ENCODE measurements at regions not wholly inside any gene's neighbourhood (a gene's known extent, or its start where the extent isn't known, plus 50 kb on each side); places are given as distances from the start of the nearest gene placed in this dataset.

GRCh38 chr4:155060419-155060818, 148.0 kb upstream of the NPY2R start:
- no peak for TF ChIP-seq POLR2A (IDR thresholded peaks at IDR 0.05; ENCODE audit: low read depth, low read length)
- no peak for TF ChIP-seq MYC (IDR thresholded peaks at IDR 0.05; ENCODE audit: low read depth, low read length)
- TF ChIP-seq POLR2AphosphoS5 (IDR thresholded peaks at IDR 0.05; ENCODE audit: insufficient read depth, low read depth, low read length): no peak
- TF ChIP-seq CTCF (IDR thresholded peaks at IDR 0.05; ENCODE audit: extremely low read depth in 1 of 2, insufficient read depth in 1 of 2, low read depth in 1 of 2, low read length in 2 of 2): no peak
- TF ChIP-seq EZH2 (IDR thresholded peaks at IDR 0.05; ENCODE audit: borderline replicate concordance, low read depth, low read length, severe bottlenecking): no peak
- no peak for TF ChIP-seq JUN (IDR thresholded peaks at IDR 0.05; ENCODE audit: borderline replicate concordance, insufficient read depth, insufficient read length, low read depth)
- no peak for TF ChIP-seq GATA2 (IDR thresholded peaks at IDR 0.05; ENCODE audit: insufficient read depth, insufficient read length, low read depth, low read length)
- TF ChIP-seq MAX (IDR thresholded peaks at IDR 0.05; ENCODE audit: insufficient read depth, insufficient read length): no peak
- no peak for TF ChIP-seq FOS (IDR thresholded peaks at IDR 0.05; ENCODE audit: borderline replicate concordance, insufficient read depth, low read length)
- H3K9me3 ChIP-seq (replicated peaks; ENCODE audit: control insufficient read depth, insufficient read depth, low read length): no peaks in the 10 kb centered on the region
- no peak overlapping the region for H3K9ac ChIP-seq (replicated peaks; ENCODE audit: extremely low read depth, insufficient read depth, low read length)
- H2AFZ ChIP-seq (ENCODE audit: low read depth, low read length): no peak overlapping the region
- dilution Hi-C loops (cut with MboI; ENCODE audit: extremely low pct_ligation_motif_present, low sequenced_read_pairs): no loop called here
- DNase-seq (ENCODE audit: low read depth, low spot score) (no peak), FAIRE-seq (no peak)
- H3K27ac ChIP-seq (ENCODE audit: insufficient read depth, low read depth, low read length): no peak overlapping the region
- BruUV-seq (replicated peaks): no TSS peak
- no peaks in the 10 kb centered on the region for H3K4me1 ChIP-seq (ENCODE audit: control insufficient read depth, extremely low read depth, insufficient read depth, low read length)
- no peak overlapping the region for H3K4me2 ChIP-seq (ENCODE audit: insufficient read depth, low read length)
- POLR2A ChIA-PET: no interaction called here
- CTCF ChIA-PET: interaction anchor here (1.0 to 1.3 kb wide), 2 partner anchors 21 to 34 kb away, joined by 3 to 5 read pairs; no protein-coding TSS in a partner anchor
- no peaks in the 10 kb centered on the region for H3K36me3 ChIP-seq (ENCODE audit: control insufficient read depth in 2 of 2, extremely low read depth in 1 of 2, insufficient read depth in 2 of 2, low read length in 2 of 2)
- H3K27me3 ChIP-seq (ENCODE audit: control insufficient read depth in 2 of 2, insufficient read depth in 2 of 2, low read length in 2 of 2): no peaks in the 10 kb centered on the region
- H4K20me1 ChIP-seq (replicated peaks; ENCODE audit: control insufficient read depth, extremely low read depth, insufficient read depth, low read length): no peaks in the 10 kb centered on the region
- no peaks in the 10 kb centered on the region for H3K79me2 ChIP-seq (ENCODE audit: control insufficient read depth, insufficient read depth, low read length)
- no peaks in the 10 kb centered on the region for H3K9me1 ChIP-seq (replicated peaks; ENCODE audit: control insufficient read depth, extremely low read depth, insufficient read depth, low read length)
- H3K4me3 ChIP-seq (replicated peaks in 1 of 3; ENCODE audit: insufficient read depth in 1 of 3, low read depth in 1 of 3, low read length in 3 of 3): no peak overlapping the region
- intact Hi-C loops (cut with micrococcal nuclease): no loop called here
